GM19397 (cell line): ENCODE measurements at regions not wholly inside any gene's neighbourhood (a gene's known extent, or its start where the extent isn't known, plus 50 kb on each side); places are given as distances from the start of the nearest gene placed in this dataset.
"Not testable (repeated sequence)": the region's sequence is repeated elsewhere in the genome, so short reads cannot be mapped to it uniquely, and the experiment has no call there.

Experiments used
- ATAC-seq: cut with Tn5 transposase; IDR thresholded peaks from one replicate; pipeline ENCODE4 v1.9.1; 2021; ENCODE audit warnings: mild to moderate bottlenecking, moderate library complexity; ENCODE audit not compliant: unreplicated experiment

DNA sequence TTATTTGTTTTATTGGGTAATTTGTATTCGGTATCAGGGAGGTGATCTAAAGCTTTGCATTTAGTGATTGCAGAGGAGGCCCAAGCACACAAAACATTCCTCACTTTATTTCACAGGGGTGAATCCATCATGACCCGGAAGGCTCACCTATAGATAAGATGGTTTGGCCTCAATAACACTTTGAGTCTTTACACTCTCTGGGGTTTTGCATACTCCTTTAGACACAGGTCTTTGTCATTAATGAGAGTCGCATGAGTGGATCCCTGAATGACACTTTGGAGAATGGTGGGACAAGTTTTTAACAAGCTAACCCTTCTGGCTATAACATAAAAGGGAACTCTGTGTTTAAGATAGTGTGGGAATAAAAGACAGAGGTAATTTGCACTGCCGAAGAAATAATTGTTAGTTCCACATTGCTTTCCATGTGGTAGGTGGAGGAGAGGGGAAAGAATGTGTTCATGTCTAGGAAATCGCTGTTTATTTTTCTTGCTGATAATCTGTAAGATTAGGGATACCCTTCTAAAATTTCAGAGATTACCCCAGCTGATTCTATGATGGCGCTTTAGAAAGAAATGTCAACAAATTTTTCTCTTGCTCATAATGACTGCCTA lies 455.8 kb downstream of the TFEC start:
- ATAC-seq: no peak

DNA sequence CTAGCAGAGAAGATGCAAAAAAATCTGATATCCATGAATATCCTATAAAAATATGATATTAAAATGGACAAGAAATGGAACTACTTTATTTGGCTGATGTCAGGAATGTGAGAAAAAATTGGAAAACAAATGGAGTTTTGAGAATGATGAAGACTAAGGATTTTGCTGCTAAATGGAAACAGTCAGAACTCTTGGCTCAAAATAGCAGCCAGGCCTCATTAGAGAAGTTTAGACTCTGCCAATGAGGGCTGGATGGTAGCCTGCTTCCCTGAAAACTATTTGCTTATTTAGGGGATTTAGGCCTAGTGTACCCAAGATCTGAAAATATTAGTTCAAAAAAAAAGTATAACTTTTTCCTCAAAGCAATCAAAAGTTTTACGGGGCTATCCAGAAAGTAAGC lies 458.5 kb downstream of the TFEC start:
- no peak for ATAC-seq

DNA sequence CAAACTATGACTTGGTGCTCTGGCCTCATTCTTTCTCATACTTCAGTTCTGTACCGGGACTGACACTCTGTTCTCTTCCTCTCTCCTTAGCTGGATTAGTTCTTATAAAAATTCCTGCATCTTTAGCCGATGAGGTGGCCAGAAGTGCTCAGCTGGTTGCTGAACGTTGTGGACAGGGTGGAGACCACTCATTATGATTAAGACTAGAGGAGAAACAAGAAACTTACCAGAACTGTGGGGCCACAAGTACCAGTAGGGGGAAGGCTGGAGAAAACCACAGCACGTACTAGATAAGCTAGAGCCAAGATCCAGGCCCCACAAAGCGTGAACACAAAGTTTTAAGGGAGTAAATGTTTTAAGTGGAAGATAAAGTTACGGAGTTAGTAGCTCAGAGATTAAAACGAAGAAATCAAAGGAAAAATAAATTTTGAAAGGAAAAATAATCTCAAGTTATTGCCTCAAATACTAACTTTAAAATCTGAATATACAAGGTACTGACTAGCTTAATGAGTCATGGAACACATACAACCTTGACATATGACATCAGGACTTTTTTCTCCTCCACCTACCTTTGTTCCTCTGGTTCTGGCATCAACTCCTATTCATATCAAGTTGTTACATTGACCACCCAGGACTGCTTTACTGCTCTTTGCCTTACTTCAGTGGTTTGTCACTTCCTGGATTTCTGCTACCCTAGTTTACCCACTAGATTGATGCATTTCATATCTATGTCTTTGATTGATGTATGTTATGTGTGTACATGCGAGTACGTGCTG lies 469.0 kb downstream of the TFEC start:
- ATAC-seq: no peak

DNA sequence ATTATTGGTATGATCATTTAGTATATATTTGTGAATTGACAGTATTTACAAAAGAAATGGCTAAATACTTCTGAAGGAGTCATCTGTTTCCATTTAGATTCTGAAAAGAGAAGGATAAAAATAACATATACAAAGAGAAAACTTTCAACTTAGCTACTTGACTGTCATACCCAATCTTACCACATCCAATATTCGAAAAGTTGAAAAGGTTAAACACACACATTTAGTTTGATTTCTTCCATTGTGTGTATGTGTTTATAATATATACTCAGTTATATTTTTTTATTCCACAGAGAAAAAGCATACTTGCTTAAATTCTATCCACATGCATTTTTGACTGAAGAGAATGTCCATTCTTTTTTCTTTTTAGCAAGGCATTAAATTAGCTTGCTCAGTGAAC lies 470.7 kb downstream of the TFEC start:
- ATAC-seq: no peak

DNA sequence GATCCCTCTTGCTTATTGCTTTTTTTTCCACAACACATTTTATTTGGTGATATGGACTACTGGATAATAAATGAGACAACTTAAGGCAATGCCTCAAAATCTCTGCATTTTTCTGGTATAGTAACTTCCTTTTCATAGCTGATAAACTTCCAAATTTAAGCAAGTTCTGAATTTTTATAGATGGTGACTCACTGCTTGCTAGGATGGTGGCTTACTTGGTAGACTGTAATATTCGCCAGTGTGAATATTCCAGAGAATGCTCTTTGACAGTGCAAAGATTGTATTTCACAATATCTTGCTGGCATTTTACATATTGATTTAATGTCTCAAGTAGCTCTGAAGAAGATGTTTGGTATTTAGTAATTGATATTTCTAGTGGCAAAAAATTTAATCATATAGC lies 472.4 kb downstream of the TFEC start:
- ATAC-seq: no peak

DNA sequence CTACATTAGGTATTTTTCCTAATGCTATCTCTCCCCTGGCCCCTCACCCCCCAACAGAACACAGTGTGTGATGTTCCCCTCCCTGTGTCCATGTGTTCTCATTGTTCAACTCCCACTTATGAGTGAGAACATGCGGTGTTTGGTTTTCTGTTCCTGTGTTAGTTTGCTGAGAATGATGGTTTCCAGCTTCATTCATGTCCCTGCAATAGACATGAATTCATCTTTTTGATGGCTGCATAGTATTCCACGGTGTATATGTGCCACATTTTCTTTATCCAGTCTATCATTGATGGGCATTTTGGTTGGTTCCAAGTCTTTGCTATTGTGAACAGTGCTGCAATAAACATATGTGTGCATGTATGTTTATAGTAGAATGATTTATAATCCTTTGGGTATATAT lies 473.3 kb downstream of the TFEC start:
- not testable (repeated sequence) for ATAC-seq

DNA sequence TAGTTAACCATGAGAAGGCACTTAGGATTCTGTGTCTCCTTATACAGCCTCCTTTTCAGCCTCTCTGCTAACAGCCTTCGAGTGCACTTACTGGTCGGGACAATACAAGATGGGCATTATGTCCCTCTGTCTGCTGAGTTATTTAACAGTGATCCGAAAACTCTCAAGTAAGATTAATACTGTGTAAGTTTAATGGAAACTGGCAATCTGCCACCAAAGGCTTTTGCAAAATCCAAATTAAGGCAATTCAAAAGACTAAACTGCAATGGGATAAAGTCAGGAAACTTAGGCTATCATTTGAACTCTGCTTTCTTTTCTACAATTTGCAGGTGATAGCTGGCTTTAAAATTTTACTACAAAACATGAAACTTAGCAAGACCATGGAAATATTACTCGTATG lies 477.8 kb downstream of the TFEC start:
- no peak for ATAC-seq

DNA sequence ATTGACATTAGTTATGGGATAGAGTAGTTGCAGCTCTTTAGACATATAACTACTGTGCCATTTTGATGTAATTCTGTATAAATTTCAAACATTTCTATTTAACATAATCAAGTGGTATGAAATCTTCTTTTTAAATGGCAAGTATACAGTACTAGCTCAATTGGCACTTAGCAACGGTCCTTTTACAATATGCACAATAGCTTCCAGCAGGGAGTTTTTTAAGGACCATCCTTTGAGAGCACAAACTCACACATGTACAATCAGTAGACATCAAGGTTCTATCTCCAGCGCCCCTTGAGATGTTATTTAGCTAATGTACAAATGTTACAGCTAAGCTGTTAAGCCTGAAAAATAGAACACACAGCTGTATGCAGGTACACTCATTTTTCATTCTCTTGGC lies 480.7 kb downstream of the TFEC start:
- no peak for ATAC-seq

DNA sequence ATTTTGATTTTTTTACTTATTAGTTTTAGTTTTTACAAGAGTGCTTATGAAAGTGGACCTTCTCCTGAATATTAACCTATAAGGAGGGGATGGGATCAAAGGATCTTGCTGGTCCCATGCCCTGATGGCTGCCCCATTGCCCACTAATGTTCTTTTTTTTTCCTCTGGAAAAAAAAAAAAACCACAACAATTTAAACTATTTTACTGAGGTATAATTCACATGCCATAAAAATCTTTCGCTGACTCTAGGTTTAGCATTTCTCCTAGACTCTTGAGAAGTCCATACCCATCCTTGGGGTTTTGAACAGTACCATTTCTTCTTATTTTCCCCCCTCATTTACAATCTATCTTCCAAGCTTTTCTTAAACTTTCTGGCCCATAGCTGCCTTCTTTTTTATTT lies 481.8 kb downstream of the TFEC start:
- no peak for ATAC-seq

DNA sequence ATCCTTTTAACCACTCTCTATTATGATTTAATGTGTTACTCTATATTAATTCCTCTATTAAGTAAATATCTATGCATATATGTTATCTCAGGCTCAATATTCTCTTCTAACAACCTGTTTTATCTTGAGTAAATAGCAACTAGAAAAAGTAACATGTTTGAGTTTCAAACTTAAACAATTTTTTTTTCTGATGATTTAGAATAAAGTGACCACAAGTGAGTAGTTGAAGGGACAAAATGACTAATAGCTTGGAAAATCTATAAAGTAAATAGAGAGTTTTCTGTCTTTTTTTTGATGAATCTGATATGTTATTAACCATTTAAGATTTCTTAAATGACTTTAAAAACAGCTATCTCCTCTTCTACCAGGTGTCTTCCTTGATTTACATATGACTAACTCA lies 483.8 kb downstream of the TFEC start:
- no peak for ATAC-seq

DNA sequence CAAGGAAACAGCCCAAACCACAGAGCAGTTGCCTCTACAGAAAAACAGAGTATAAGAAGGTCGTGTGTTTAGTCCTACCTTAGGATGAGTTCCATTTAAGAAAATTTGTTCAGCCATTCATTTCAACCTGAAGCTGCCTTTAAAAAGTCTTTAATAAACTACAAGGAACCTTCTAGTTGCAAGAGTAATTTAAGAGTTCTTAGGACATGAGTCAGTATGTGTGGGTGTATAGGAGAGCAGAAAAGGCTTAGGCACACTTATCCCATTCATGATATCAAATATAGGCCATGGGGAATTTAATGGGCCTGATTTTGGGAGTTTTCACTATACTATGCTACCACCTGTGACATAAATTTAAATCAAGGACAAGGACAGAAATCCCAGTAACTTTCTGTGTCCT lies 496.8 kb downstream of the TFEC start:
- ATAC-seq: no peak

DNA sequence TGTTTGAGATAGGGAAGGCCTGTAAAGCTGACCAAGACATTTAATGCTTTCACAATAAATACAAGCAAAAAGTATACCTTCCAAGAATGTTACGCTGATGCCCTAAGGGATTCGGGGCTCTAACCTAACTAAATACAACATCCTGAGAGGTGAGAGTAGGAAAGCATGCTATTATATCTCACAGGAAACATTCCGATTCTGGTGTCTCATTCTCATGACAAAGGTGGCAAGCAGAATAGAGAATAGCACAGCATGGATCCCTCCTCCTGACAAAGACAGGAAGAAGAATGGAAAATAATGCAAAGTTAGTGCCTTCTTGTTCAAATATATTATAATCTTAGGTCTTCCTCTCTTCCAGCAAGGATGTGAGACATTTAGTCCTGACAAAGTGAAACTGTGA lies 504.3 kb downstream of the TFEC start:
- ATAC-seq: no peak

DNA sequence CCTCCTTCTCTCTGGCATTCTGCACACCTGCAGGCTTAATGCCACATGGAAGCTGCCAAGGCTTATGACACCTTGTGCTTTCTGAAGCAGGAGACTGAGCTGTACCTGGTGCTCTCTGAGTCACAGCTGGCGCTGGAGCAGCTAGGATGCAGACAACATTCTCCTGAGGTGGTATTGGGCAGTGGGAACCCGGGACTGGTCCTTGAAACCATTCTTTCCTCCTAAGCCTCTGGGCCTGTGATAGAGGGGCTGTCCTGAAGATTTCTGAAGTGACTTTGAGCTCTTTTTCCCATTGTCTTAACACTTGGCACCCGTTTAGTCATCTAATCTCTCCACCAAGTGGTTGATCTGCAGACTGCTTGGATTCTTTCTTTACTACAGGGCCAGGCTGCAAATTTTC lies 508.4 kb downstream of the TFEC start:
- no peak for ATAC-seq

DNA sequence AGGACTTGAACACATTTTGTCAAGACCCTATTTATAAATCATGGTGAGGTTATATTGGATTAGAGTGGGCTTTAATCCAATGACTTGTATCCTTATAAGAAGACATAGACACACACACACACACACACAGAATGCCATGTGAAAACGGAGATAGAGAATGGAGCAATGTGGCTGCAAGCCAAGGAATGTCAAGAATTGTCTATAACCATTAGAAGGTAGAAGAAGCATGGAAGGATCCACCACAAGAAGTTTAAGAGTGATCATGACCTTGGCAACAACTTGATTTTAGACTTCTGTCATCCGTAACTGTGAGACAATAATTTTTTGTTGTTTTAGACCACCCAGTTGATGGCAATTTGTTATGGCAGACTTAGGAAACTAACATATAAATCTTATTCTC lies 514.2 kb downstream of the TFEC start:
- ATAC-seq: no peak

DNA sequence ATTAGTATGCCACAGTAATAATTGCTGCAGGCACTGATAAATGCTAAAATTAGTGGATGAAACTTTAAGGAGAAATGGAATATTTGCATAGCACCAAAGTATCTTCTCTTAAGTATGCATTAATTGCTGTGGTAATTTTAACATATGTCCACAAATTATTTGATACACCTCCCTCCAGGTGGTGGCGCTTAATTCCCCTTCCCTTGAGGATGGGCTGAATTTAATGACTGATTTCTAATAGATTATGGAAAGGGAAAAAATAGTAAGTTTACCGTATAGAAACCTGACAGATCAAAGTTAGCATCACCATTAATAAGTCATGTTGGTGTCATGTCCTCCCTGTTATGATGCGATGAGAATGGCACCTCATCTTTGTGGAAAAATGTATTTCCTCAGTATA lies 519.2 kb downstream of the TFEC start:
- ATAC-seq: no peak

DNA sequence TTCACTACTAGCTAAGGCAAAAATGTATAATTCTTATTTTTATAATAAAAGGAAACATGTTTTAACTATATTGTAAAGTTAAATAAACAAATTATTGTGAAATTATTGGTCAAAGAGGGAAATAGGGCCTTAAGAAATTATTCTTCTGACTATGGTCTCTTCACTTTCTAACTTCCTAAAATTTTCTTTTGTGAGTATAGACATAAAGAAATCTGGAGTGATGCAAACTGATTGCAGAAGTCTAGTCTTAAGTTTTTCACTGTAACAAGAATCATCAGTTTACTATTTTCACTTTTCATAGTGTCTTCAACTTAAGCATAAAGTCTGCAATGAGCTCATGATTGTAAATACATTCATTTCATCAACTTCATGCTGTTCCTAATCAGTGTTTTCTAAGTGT lies 525.4 kb downstream of the TFEC start:
- no peak for ATAC-seq

DNA sequence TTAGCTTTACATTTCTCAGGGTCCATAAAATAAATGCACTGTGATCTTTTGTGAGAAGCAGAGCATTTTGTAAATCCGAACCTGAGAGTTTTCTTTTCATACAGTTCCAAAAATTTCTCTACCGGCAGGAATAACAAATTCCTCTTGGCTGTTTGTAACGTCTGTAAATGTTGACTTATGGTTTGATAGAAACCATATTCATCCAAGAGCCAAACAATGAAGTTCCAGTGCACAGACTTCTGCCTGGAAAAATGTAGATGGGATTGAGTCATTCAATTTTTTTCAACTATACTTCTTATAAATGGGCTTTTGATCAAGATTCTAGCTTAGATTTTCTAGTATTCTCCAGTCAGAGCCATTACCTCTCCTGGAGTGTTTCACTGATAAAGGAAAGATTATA lies 530.6 kb downstream of the TFEC start:
- no peak for ATAC-seq

DNA sequence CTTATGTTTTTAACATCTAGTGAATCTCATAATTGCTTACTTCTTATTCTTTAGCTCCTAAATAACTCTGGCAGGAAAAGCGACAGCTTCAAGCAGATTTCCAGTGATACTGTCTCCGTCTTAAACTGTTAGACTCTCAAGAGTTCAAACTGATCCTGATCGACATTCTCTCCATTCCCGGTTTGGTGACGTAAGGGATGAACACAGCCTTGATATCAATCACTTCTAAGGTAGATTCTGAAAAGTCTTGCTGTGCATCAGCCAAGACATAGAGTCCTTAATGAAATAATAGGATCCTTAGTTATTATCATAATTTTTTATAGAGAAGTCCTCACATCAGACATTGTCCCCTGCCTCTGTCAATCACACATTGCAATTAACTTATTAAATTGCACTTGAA lies 534.6 kb downstream of the TFEC start:
- ATAC-seq: no peak

DNA sequence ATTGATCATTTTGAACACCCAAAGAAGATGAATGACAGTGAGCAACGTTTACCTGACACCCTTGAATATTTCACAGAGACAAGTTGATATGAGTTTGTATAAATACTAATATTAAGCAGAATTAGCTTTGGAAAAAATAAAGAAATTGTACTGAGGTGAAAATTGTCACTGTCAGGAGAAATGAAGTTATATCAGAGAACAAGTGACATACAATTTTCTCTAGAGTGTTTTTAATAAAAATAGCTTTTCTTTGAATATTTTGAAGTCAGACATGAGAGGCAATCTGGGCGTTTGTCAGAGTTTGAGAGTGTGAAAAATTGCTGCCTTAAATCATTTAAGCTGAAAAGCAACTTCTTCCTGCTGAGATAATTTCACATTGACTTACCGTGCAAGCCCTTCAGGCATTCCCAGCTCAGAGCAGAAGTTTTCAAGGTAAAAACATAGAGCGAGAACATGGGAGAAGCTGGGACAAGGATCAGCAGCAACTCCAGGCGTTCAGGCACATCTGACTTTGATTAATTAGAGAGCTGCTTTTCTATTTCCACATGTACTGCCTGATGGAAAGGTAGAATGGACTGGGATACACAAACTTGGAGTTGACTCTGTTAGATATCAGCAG lies 535.9 kb downstream of the TFEC start:
- ATAC-seq: no peak

DNA sequence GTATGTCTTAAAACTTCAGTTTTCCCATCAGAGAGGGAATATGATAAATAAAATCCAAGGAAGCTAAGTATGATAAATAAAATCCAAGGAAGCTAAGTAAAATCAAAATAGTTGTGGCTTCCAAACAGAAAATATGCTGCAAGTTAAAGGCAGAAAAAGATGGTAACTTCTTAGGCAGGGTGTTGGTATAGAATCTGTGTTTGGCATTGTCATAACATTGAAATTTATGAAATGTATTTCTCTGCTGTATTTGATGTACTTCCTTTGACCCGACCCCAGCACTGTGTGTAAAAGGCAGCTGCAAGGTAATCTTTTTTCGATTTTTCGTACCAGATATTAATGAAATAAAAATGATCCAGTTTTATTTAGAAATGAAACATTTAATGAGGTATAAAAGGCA lies 537.2 kb downstream of the TFEC start:
- ATAC-seq: no peak

DNA sequence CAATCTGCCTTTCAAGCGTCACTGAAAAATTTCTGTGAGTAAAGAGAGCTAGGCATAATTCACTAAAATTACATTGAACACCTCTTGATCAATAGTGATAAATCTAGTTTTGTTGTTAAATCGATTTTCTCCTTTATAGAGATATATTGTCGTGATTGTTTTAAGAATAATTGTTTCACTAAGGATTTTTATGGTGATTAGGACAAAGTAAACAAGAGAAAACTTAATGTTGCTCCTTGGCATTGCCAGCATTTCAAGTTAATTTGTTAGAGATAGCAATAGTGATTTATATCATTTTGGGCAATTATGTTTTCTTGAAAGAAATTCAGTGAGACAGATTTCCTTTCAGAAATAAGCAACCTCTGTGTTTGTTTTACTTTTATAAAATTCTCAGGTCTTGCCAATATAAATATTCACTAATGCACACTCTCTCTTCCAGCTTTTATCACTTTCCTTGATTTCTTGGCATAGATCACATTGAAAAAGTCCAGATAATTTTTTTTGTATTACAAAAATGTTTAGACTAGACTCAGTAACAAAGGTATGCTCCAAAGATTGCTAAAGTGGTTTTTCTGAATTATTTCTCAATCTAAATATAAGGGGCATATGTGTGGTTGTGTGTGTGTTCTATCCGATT lies 538.7 kb downstream of the TFEC start:
- no peak for ATAC-seq

DNA sequence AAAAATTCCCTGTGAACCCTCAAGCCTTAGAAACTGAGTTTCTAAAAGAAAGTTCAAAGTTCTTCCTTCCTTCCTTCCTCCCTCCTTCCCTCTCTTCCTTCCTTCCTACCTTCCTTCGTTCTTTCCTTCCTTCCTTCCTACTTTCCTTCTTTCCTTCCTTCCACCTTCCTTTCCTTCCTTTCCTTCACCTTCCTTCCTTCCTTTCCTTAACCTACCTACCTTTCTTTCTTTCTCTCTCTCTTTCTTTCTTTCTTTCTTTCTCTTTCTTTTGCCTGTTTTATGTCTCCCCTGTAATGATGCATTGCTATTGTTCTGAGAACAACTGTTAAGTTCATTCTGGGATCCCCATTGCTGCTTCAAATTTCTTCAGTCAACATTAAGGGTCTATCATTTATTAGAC lies 551.1 kb downstream of the TFEC start:
- ATAC-seq: no peak
